DOHH2 (cell line): ENCODE measurements at regions not wholly inside any gene's neighbourhood (a gene's known extent, or its start where the extent isn't known, plus 50 kb on each side); places are given as distances from the start of the nearest gene placed in this dataset.

ENCODE experiments used
- H3F3A ChIP-seq: fragments of 200-600 bp; sonication (generic), shearing (Covaris generic); 2 replicates; pipeline ENCODE4 v1.6.0; 2016; ENCODE audit warnings: antibody characterized with exemption, mild to moderate bottlenecking; ENCODE audit not compliant: control insufficient read depth, insufficient read depth
- H3K27ac ChIP-seq: fragments of 200-600 bp; sonication (generic); 2 replicates; pipeline ENCODE4 v1.5.1; 2014; ENCODE audit warnings: low read depth, mild to moderate bottlenecking, low read length, moderate library complexity
- H3K27me3 ChIP-seq: fragments of 200-600 bp; sonication (generic); 2 replicates; pipeline ENCODE4 v1.6.1; 2014; ENCODE audit warnings: mild to moderate bottlenecking, low read length, mixed read lengths; ENCODE audit not compliant: control insufficient read depth
- H3K36me3 ChIP-seq: fragments of 200-600 bp; sonication (generic); 2 replicates; pipeline ENCODE4 v1.6.1; 2014; ENCODE audit warnings: mild to moderate bottlenecking, low read length, moderate library complexity, mixed read lengths; ENCODE audit not compliant: control insufficient read depth
- H3K4me1 ChIP-seq: fragments of 200-600 bp; sonication (generic); 2 replicates; pipeline ENCODE4 v1.6.1; 2014; ENCODE audit warnings: mild to moderate bottlenecking, low read length, mixed read lengths; ENCODE audit not compliant: control insufficient read depth
- H3K4me2 ChIP-seq: fragments of 200-600 bp; sonication (generic); 2 replicates; pipeline ENCODE4 v1.6.0; 2014; ENCODE audit warnings: mild to moderate bottlenecking, low read length, moderate library complexity
- H3K4me3 ChIP-seq: fragments of 200-600 bp; sonication (generic); 2 replicates; pipeline ENCODE4 v1.5.1; 2014; ENCODE audit warnings: mild to moderate bottlenecking, low read length, mixed read lengths
- H3K79me2 ChIP-seq: fragments of 200-600 bp; sonication (generic); 2 replicates; pipeline ENCODE4 v1.6.1; 2014; ENCODE audit warnings: mild to moderate bottlenecking, low read length, mixed read lengths; ENCODE audit not compliant: control insufficient read depth
- H3K9me2 ChIP-seq: fragments of 200-600 bp; sonication (generic); replicated peaks from 2 replicates; pipeline ENCODE4 v1.6.1; 2014; ENCODE audit warnings: mild to moderate bottlenecking, low read length, mixed read lengths; ENCODE audit not compliant: control insufficient read depth
- H3K9me3 ChIP-seq: fragments of 200-600 bp; sonication (generic); 2 replicates; pipeline ENCODE4 v1.6.1; 2014; ENCODE audit warnings: antibody characterized with exemption, low read length, mixed read lengths; ENCODE audit not compliant: control insufficient read depth, insufficient read depth
- H4K20me1 ChIP-seq: fragments of 200-600 bp; sonication (generic); 2 replicates; pipeline ENCODE4 v1.6.0; 2014; ENCODE audit warnings: low read depth, mild to moderate bottlenecking, antibody characterized with exemption, low read length, moderate library complexity; ENCODE audit not compliant: control insufficient read depth, insufficient read depth
- CTCF ChIP-seq: fragments of 200-600 bp; sonication (generic); IDR thresholded peaks from one replicate; pipeline ENCODE4 v1.5.1; 2014; ENCODE audit warnings: antibody characterized with exemption, mild to moderate bottlenecking, low read depth, low read length; ENCODE audit not compliant: poor library complexity, severe bottlenecking
- EZH2phosphoT487 ChIP-seq: fragments of 200-600 bp; sonication (generic); IDR thresholded peaks from 2 replicates; pipeline ENCODE4 v1.6.1; 2017; ENCODE audit warnings: borderline replicate concordance, mild to moderate bottlenecking, antibody characterized with exemption, low read length, moderate library complexity, mixed read lengths

- no peaks in the 10 kb centered on the region for H3F3A ChIP-seq
- no peaks in the 10 kb centered on the region for H3K4me1 ChIP-seq
- TF ChIP-seq CTCF (no peak), EZH2phosphoT487 (no peak)
- H3K27ac ChIP-seq: no peak overlapping the region
- H3K9me2 ChIP-seq: no peaks in the 10 kb centered on the region
- no peaks in the 10 kb centered on the region for H3K9me3 ChIP-seq
- no peaks in the 10 kb centered on the region for H3K36me3 ChIP-seq
- no peak overlapping the region for H3K4me2 ChIP-seq
- no peaks in the 10 kb centered on the region for H3K79me2 ChIP-seq
- H3K4me3 ChIP-seq: no peak overlapping the region
- no peaks in the 10 kb centered on the region for H4K20me1 ChIP-seq
- H3K27me3 ChIP-seq: no peaks in the 10 kb centered on the region
Observed at GRCh38 chr6:165974817-165975216, 192.8 kb downstream of the TBXT start.

- no peaks in the 10 kb centered on the region for H3K79me2 ChIP-seq
- no peaks in the 10 kb centered on the region for H4K20me1 ChIP-seq
- H3K4me3 ChIP-seq: no peak overlapping the region
- no peaks in the 10 kb centered on the region for H3K4me1 ChIP-seq
- H3K9me3 ChIP-seq: no peaks in the 10 kb centered on the region
- H3K27me3 ChIP-seq: no peaks in the 10 kb centered on the region
- no peak overlapping the region for H3K4me2 ChIP-seq
- H3K27ac ChIP-seq: no peak overlapping the region
- no peak for TF ChIP-seq CTCF
- TF ChIP-seq EZH2phosphoT487: no peak
- H3K9me2 ChIP-seq: no peaks in the 10 kb centered on the region
- H3K36me3 ChIP-seq: no peaks in the 10 kb centered on the region
- H3F3A ChIP-seq: no peaks in the 10 kb centered on the region
Observed at GRCh38 chr6:165973473-165973872, 194.2 kb downstream of the TBXT start.

GRCh38 chr6:165972139-165972802, 195.4 kb downstream of the TBXT start:
- Histone ChIP-seq H3K36me3 (no peaks in the 10 kb centered on the region), H3K79me2 (no peaks in the 10 kb centered on the region), H3K27ac (no peak overlapping the region), H3K27me3 (no peaks in the 10 kb centered on the region), H3K4me3 (no peak overlapping the region), H3K9me2 (no peaks in the 10 kb centered on the region), H4K20me1 (no peaks in the 10 kb centered on the region), H3K4me1 (no peaks in the 10 kb centered on the region), H3F3A (no peaks in the 10 kb centered on the region), H3K4me2 (no peak overlapping the region), H3K9me3 (no peaks in the 10 kb centered on the region)
- TF ChIP-seq EZH2phosphoT487 (no peak), CTCF (no peak)
